Epithelial cell of esophagus (primary cell): ENCODE measurements at regions not wholly inside any gene's neighbourhood (a gene's known extent, or its start where the extent isn't known, plus 50 kb on each side); places are given as distances from the start of the nearest gene placed in this dataset.

Experiments
- DNase-seq: peaks from one replicate; pipeline ENCODE4 v3.0.0; 2010; ENCODE audit warnings: low read depth
- H3K4me3 ChIP-seq: 2 replicates; pipeline ENCODE4 v1.5.1; 2011; ENCODE audit warnings: mild to moderate bottlenecking, low read length, control low read depth
- TF ChIP-seq, protein P1 (sequence below): IDR thresholded peaks from 2 replicates; pipeline ENCODE4 v1.5.1; 2011; ENCODE audit warnings: low read depth, mild to moderate bottlenecking, low read length, control low read depth, inconsistent platforms; ENCODE audit not compliant: insufficient read depth; ENCODE audit errors: missing control alignments

DNA sequence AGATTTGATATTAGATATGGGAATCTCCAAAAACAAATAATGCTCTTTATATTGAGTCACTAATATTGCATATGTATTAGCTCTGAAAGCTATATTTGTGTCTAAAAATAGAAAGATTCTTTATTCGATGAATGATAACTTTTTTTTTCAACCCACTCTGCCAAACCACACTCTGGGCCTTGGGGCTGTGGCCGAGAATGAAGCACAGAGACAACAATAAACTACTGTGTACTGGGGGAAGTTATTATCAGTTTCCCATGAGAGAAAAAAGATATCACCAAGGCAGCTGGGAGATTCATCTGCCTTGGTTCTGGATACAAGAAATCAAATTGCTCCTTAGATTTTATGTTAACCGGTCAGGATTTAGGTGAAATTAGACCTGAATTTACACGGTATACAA is 762.2 kb downstream of the SUCLG1 start:
- DNase-seq = no peak
- TF ChIP-seq, protein P1, sequence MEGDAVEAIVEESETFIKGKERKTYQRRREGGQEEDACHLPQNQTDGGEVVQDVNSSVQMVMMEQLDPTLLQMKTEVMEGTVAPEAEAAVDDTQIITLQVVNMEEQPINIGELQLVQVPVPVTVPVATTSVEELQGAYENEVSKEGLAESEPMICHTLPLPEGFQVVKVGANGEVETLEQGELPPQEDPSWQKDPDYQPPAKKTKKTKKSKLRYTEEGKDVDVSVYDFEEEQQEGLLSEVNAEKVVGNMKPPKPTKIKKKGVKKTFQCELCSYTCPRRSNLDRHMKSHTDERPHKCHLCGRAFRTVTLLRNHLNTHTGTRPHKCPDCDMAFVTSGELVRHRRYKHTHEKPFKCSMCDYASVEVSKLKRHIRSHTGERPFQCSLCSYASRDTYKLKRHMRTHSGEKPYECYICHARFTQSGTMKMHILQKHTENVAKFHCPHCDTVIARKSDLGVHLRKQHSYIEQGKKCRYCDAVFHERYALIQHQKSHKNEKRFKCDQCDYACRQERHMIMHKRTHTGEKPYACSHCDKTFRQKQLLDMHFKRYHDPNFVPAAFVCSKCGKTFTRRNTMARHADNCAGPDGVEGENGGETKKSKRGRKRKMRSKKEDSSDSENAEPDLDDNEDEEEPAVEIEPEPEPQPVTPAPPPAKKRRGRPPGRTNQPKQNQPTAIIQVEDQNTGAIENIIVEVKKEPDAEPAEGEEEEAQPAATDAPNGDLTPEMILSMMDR = no peak
- no peak overlapping the region for H3K4me3 ChIP-seq

DNA sequence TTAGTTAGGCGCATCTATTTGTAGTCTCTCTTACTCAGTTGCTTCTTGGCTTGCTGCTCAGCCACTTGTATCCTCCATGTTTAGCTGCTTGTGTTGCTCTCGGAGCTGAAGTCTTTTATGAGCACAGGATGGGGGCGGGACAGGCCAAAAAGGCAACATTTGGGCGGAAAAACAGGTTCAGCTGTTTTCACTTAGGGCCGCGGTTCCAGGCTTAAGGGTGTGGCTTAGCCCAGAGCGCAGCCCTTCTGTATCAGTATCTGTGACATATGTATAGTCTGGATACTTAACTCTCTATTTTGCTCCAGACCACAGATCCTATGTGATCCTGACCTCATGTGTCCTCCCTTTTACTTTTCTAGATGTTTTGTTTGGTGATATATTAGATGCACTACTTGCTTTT is 763.5 kb downstream of the SUCLG1 start:
- H3K4me3 ChIP-seq = no peak overlapping the region
- TF ChIP-seq, protein P1 = no peak
- no peak for DNase-seq

DNA sequence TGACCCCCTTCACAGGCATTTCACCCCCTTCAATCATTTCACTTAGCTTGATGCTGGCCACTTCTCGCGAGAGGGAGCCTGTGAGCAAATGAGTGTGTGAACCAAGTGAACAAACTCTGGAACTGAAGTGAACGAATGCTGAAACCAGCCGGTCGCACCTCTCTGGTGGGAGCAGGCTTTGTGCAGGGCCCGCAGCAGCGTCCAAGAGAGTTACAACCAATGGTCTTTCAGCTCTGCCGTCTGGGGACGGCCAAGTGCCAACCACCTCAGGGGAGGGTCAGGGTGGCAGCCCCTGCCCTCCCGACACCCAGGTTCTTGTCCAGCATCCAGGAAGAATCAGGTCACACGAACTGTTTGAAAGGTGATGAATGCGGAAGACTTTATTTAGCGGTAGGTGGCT is 764.0 kb downstream of the SUCLG1 start:
- no peak overlapping the region for H3K4me3 ChIP-seq
- DNase-seq = no peak
- TF ChIP-seq, protein P1 = no peak

DNA sequence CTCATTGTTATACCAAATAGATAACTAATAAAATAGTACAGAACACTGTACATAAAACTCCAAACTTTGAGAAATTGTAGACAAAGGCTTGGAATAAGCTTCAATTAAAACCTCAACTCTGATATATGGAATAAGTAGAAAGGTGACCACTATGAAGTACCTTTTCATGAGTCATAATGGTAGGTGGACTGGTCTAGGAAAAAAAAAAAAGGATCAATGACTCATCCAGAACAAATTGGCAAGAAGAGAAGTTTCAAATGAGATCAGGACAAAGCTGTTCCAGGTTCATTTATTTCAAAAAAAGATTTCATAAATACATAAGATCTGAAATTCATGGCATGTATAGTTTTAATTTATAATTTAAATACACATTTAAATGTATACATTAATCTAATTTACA is 769.7 kb downstream of the SUCLG1 start:
- TF ChIP-seq, protein P1 = no peak
- H3K4me3 ChIP-seq = no peak overlapping the region
- DNase-seq = peak; percentile 69

DNA sequence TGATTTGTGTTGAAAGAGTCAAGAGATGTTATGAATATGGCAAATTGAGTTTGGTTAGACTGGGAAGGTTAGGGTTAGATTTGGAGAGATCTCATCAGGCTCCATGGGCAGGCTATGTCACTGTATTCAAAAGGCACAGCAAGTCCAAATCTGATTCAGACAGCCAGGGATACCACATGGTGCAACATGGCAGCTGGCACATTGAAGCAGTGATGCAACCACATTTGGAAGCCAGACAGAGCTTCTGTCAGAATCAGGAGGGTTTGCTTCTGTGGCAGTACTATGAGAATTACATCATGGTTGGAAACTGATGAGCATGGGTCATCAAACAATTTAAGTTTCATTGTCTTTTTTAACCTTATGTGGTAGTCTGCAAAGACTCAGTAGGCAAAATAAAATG is 772.2 kb downstream of the SUCLG1 start:
- H3K4me3 ChIP-seq = no peak overlapping the region
- TF ChIP-seq, protein P1 = no peak
- peak; percentile 64 for DNase-seq

DNA sequence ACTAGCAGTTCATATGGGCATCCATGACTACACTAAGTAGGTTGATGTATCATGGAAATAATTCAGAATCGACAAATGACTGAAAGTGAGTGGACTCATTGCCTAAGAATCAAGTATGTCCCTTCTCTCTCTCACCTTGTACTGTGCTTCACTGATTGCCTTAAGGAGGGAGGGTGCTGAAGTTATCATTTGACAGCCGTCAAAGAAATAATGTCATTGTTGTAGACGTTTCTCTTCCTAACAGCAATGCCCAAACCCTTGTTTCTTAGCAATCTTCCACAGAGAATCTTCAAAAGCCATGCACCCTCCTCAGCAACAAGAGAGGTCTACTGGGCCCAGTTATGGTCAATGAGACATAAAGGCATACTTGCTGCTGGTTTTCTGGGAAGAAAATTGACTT is 785.0 kb downstream of the SUCLG1 start:
- no peak overlapping the region for H3K4me3 ChIP-seq
- no peak for DNase-seq
- TF ChIP-seq, protein P1 = no peak

DNA sequence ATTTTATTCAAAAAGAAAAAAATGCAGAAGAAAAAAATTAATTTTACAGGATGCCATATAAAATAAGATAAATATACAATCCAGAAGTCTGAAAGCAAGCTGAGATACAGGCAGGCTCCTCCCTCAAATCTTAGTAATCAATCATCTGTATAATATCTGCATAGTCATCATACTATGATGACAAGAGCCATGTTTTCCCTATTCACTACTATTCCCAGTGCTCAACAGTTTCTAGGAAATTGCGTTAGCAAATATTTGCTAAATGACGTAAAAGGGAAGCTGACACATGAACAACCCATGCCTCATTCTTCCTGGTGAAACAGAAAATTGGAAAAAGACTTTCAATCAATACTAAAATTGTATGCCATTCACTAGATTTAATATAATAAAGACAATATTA is 793.2 kb downstream of the SUCLG1 start:
- DNase-seq = peak; percentile 89
- TF ChIP-seq, protein P1 = no peak
- no peak overlapping the region for H3K4me3 ChIP-seq
